ENCODE measurements at regions not wholly inside any gene's neighbourhood (a gene's known extent, or its start where the extent isn't known, plus 50 kb on each side); places are given as distances from the start of the nearest gene placed in this dataset.
A peak's percentile ranks its signal among the peaks of the same experiment; 100 is the strongest.

GRCh38 chr16:85359147-85359822 is 247.0 kb upstream of the CIBAR2 start:
- Mint-ChIP-seq H3K4me3 (no peak overlapping the region), H3K36me3 (no peaks in the 10 kb centered on the region), H3K9me3 (peaks cover 0 to 8% (median 0%) of the 10 kb centered on the region in 3 donors), H3K4me1 (no peaks in the 10 kb centered on the region), H3K27me3 (peaks cover 4% of the 10 kb centered on the region), H3K27ac (no peak overlapping the region)

DNA sequence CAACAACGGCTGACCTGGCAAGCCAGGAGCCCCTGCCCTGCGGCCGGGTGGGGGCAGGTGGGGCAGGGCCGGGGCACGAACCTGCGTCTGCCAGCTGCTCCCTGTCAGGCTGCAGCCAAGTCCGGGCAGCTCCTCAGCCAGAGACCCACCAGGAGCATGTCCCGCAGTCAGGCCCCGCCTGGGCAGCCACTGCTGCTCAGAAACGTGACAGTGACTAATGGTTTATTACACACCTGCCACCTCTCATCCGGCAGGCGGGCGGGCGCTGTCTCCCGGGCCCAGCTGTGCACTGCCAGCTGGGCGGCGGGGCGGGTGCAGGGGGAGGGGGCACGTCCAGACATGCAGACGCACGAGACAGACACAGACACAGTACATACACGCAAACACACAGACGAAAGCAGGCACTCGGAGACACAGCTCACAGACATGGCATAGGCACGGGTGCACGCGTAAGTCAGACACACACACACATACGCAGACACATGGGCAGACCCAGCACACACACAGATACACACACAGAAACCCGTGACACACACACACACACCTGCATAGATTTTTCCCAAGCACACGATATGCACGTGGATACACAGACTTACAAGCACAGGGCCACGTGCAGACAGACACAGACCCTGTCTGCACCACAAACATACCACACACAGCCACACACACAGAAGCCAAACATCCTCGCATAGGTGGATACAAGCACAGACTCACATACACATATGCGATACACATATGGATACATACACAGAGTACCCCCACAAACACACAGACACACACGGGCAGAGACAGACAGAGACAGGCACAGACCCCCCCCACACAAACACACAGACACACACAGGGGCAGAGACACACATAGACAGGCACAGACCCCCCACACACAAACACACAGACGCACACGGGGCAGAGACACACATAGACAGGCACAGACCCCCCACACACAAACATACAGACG is 248.3 kb upstream of the CIBAR2 start:
- H3K4me1 Mint-ChIP-seq: no peaks in the 10 kb centered on the region
- H3K4me3 Mint-ChIP-seq: no peak overlapping the region
- H3K27ac Mint-ChIP-seq: no peak overlapping the region
- H3K9me3 Mint-ChIP-seq: peaks cover 0 to 8% (median 0%) of the 10 kb centered on the region in 3 donors
- no peaks in the 10 kb centered on the region for H3K36me3 Mint-ChIP-seq
- H3K27me3 Mint-ChIP-seq: peaks cover 4% of the 10 kb centered on the region

DNA sequence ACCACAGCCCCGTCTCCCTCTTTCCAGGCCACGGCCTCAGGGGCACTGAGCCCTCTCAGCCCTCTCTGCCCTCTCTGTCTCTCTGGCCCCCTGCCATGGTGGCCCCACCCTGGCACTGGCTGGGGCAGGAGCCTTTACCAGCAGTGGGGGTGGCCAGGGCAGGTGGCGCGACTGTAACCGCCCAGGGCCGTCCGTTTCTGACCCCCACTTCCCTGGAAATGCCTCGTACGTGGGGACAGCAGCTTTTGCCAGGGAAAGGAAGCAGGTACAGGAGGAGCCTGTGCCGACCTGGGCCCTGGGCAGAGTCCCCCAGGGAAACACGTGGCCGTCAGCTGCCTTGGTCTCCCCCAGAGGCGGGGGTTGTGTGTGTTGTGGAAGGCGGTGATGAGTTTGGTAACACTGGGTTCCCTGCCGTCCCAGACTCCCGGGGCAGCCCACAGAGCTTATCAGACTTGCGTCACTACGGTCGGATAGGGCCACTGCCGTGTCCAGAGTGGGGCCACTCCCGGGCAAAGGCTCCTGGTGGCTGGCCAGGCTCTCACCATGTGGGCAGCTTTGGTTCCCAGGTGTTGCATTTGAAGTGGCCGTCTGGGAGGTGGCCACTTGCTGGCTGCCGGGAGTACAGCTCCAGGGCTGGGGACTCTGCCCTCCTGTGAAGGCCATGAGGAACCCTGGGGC is 249.3 kb upstream of the CIBAR2 start:
- no peak overlapping the region for H3K27ac Mint-ChIP-seq
- no peaks in the 10 kb centered on the region for H3K36me3 Mint-ChIP-seq
- peaks cover 0 to 8% (median 0%) of the 10 kb centered on the region in 3 donors for H3K9me3 Mint-ChIP-seq
- no peaks in the 10 kb centered on the region for H3K4me1 Mint-ChIP-seq
- no peak overlapping the region for H3K4me3 Mint-ChIP-seq
- H3K27me3 Mint-ChIP-seq: peaks cover 4% of the 10 kb centered on the region

GRCh38 chr16:85362443-85362842 is 250.2 kb upstream of the CIBAR2 start:
- H3K4me1 Mint-ChIP-seq: no peaks in the 10 kb centered on the region
- H3K9me3 Mint-ChIP-seq: peaks cover 0 to 8% (median 0%) of the 10 kb centered on the region in 3 donors
- H3K4me3 Mint-ChIP-seq: peak overlapping the region in 1 of 4 donors; percentile 6
- H3K36me3 Mint-ChIP-seq: no peaks in the 10 kb centered on the region
- H3K27ac Mint-ChIP-seq: no peak overlapping the region
- peaks cover 9% of the 10 kb centered on the region for H3K27me3 Mint-ChIP-seq

GRCh38 chr16:85363427-85363826 is 249.7 kb upstream of the GSE1 start:
- Mint-ChIP-seq H3K36me3 (no peaks in the 10 kb centered on the region), H3K27ac (no peak overlapping the region), H3K9me3 (peaks cover 0 to 8% (median 0%) of the 10 kb centered on the region in 3 donors), H3K4me3 (no peak overlapping the region), H3K4me1 (no peaks in the 10 kb centered on the region), H3K27me3 (peaks cover 9% of the 10 kb centered on the region)

- Mint-ChIP-seq H3K4me3 (no peak overlapping the region), H3K9me3 (peaks cover 0 to 8% (median 0%) of the 10 kb centered on the region in 3 donors), H3K4me1 (no peaks in the 10 kb centered on the region), H3K36me3 (no peaks in the 10 kb centered on the region), H3K27me3 (peaks cover 9% of the 10 kb centered on the region), H3K27ac (no peak overlapping the region)
Observed at GRCh38 chr16:85363881-85364280, 249.2 kb upstream of the GSE1 start.

DNA sequence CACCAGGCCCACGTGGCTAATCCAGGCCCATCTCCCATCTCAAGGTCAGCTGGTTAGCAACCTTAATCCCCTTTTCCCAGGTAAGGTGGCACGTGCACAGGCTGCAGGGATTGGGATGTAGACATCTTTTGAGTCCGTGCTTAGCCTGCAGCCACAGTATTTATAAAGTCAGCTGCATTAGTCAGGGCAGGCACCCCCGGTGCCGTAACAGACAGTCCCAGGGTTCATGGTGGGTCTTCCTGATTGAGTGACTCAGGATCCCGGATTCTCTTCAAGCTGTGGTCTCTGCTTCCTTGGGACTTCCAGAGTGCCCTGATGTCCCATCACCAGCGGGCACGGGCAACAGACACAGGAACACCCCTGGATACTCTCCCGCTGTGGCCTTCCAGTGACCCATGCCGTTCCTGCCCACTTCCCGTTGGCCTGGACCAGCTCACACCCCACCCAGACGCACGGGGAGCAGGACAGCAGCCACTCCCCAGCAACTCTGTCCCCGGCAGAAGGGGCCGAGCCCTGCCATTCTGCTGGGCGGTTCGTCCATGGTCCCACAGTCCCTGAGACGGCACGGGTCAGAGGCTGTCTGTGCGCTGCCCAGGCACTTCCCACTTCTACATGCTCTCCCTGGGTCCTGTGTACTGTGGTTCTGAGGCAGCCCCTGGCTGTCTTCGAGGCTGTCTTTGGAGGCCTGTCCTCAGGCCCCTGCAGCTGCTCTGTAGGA is 248.6 kb upstream of the GSE1 start:
- Mint-ChIP-seq H3K36me3 (no peaks in the 10 kb centered on the region), H3K4me3 (no peak overlapping the region), H3K27me3 (peaks cover 9% of the 10 kb centered on the region)

DNA sequence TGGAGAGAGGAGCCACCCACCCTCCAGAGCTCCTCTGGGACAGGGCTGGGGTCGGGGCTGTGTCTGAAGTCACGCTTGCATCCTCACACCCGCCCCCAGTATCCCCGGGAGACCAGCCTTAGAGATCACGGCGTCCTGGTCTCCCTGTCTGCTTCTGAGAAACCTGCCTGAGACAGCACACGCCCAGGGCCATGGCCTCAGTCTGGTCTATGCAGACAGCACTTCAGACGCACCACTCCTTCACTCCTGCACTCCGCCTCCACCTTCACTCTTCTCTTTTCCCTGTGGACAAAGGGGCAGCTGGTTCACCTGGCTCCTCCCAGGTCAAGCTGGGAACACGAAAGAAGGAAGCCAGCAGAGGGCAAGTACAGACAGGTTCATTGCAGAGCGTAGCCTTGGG is 248.0 kb upstream of the GSE1 start:
- Mint-ChIP-seq H3K4me3 (no peak overlapping the region), H3K27ac (peak overlapping the region in 1 of 3 donors; percentile 13), H3K27me3 (peaks cover 6% of the 10 kb centered on the region), H3K9me3 (peaks cover 0 to 8% (median 0%) of the 10 kb centered on the region in 3 donors), H3K4me1 (no peaks in the 10 kb centered on the region), H3K36me3 (no peaks in the 10 kb centered on the region)

More for the DNA sequence above, 248.6 kb upstream of the GSE1 start:
- H3K4me1 Mint-ChIP-seq: no peaks in the 10 kb centered on the region
- peaks cover 0 to 8% (median 0%) of the 10 kb centered on the region in 3 donors for H3K9me3 Mint-ChIP-seq
- H3K27ac Mint-ChIP-seq: no peak overlapping the region

GRCh38 chr16:85366031-85366763 is 246.9 kb upstream of the GSE1 start:
- H3K27me3 Mint-ChIP-seq: peaks cover 6% of the 10 kb centered on the region
- H3K9me3 Mint-ChIP-seq: peaks cover 0 to 3% (median 0%) of the 10 kb centered on the region in 3 donors
- no peak overlapping the region for H3K4me3 Mint-ChIP-seq
- no peaks in the 10 kb centered on the region for H3K4me1 Mint-ChIP-seq
- H3K36me3 Mint-ChIP-seq: no peaks in the 10 kb centered on the region
- H3K27ac Mint-ChIP-seq: peak overlapping the region in 1 of 3 donors; percentile 67

DNA sequence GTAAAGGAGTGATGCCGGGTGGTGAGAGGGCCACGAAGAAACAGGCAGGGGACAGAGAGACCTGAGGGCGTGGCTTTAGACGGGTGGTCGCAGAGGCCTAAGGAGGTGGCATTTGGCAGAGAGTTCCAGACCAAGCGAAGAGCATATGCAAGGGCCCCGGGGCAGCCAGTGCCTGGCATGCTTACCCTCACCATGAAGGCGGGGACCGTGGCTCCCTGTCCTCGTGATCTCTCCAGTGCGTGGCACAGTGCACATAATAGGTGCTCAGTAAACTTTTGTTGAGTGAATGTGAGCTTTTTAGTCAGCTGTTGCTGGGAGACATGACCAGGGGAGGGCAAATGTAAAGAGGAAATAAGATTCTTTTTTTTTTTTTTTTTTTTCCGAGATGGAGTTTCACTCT is 245.6 kb upstream of the GSE1 start:
- Mint-ChIP-seq H3K4me3 (no peak overlapping the region), H3K27me3 (peaks cover 6% of the 10 kb centered on the region)

DNA sequence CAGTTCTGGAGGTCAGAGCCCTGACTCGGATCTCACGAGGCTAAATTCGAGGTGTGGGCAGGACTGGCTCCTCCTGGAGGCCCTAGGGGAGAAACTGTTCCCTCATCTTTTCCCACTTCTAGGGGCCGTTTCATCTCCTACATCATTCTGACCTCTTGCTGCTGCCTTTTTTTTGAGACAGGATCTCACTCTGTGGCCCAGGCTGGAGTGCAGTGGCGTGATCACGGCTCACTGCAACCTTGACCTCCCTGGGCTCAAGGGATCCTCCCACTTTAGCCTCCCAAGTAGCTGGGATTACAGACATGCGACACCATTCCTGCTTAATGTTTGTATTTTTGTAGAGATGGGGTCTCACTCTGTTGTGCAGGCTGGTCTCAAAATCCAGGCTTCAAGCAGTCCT is 244.1 kb upstream of the GSE1 start:
- Mint-ChIP-seq H3K36me3 (no peaks in the 10 kb centered on the region), H3K27ac (no peak overlapping the region), H3K9me3 (no peaks in the 10 kb centered on the region), H3K4me3 (no peak overlapping the region), H3K4me1 (no peaks in the 10 kb centered on the region), H3K27me3 (peaks cover 6% of the 10 kb centered on the region)

More for the DNA sequence above, 245.6 kb upstream of the GSE1 start:
- no peak overlapping the region for H3K27ac Mint-ChIP-seq
- H3K4me1 Mint-ChIP-seq: no peaks in the 10 kb centered on the region
- H3K9me3 Mint-ChIP-seq: peaks cover 0 to 3% (median 0%) of the 10 kb centered on the region in 3 donors
- H3K36me3 Mint-ChIP-seq: no peaks in the 10 kb centered on the region

GRCh38 chr16:85369741-85370528 is 243.2 kb upstream of the GSE1 start:
- Mint-ChIP-seq H3K9me3 (no peaks in the 10 kb centered on the region), H3K27me3 (peaks cover 7% of the 10 kb centered on the region), H3K4me3 (no peak overlapping the region), H3K27ac (peak overlapping the region in 1 of 3 donors; percentile 57), H3K4me1 (peaks cover 0 to 3% (median 0%) of the 10 kb centered on the region in 3 donors), H3K36me3 (no peaks in the 10 kb centered on the region)

GRCh38 chr16:85370543-85370880 is 242.6 kb upstream of the GSE1 start:
- Mint-ChIP-seq H3K36me3 (no peaks in the 10 kb centered on the region), H3K9me3 (no peaks in the 10 kb centered on the region), H3K4me3 (no peak overlapping the region), H3K27ac (peak overlapping the region in 1 of 3 donors; percentile 57), H3K4me1 (peaks cover 0 to 3% (median 0%) of the 10 kb centered on the region in 3 donors), H3K27me3 (peaks cover 7% of the 10 kb centered on the region)
